GM21619 (cell line): ENCODE measurements at regions not wholly inside any gene's neighbourhood (a gene's known extent, or its start where the extent isn't known, plus 50 kb on each side); places are given as distances from the start of the nearest gene placed in this dataset.
"Not testable (repeated sequence)": the region's sequence is repeated elsewhere in the genome, so short reads cannot be mapped to it uniquely, and the experiment has no call there.

Source experiments
- ATAC-seq: cut with Tn5 transposase; IDR thresholded peaks from one replicate; pipeline ENCODE4 v1.9.1; 2021; ENCODE audit not compliant: unreplicated experiment

- ATAC-seq = no peak
Measured at GRCh38 chr18:55695091-55695490, 107.1 kb upstream of the TCF4 start.

- ATAC-seq = no peak
Measured at GRCh38 chr18:55694291-55694690, 106.3 kb upstream of the TCF4 start.

GRCh38 chr18:55688030-55688429 is 100.0 kb upstream of the TCF4 start:
- ATAC-seq = no peak

GRCh38 chr18:55687106-55687505 is 99.1 kb upstream of the TCF4 start:
- ATAC-seq = no peak

GRCh38 chr18:55685638-55686037 is 97.6 kb upstream of the TCF4 start:
- no peak for ATAC-seq

GRCh38 chr18:55672574-55673361 is 84.8 kb upstream of the TCF4 start:
- ATAC-seq = no peak

GRCh38 chr18:55665506-55665905 is 77.5 kb upstream of the TCF4 start:
- no peak for ATAC-seq

- ATAC-seq = not testable (repeated sequence)
Measured at GRCh38 chr18:55664758-55665400, 76.9 kb upstream of the TCF4 start.

GRCh38 chr18:55663891-55664290 is 75.9 kb upstream of the TCF4 start:
- no peak for ATAC-seq

- ATAC-seq = no peak
Measured at GRCh38 chr18:55658598-55658997, 70.6 kb upstream of the TCF4 start.

- ATAC-seq = no peak
Measured at GRCh38 chr18:55657572-55658331, 69.8 kb upstream of the TCF4 start.

GRCh38 chr18:55654986-55655385 is 67.0 kb upstream of the TCF4 start:
- ATAC-seq = no peak

- ATAC-seq = no peak
Measured at GRCh38 chr18:55651236-55651635, 63.2 kb upstream of the TCF4 start.

GRCh38 chr18:55650363-55650870 is 62.4 kb upstream of the TCF4 start:
- no peak for ATAC-seq

- no peak for ATAC-seq
Measured at GRCh38 chr18:55647331-55647730, 59.3 kb upstream of the TCF4 start.

- ATAC-seq = no peak
Measured at GRCh38 chr18:55642191-55642590, 54.2 kb upstream of the TCF4 start.

GRCh38 chr18:55641486-55641885 is 53.5 kb upstream of the TCF4 start:
- no peak for ATAC-seq
